ENCODE measurements at regions not wholly inside any gene's neighbourhood (a gene's known extent, or its start where the extent isn't known, plus 50 kb on each side); places are given as distances from the start of the nearest gene placed in this dataset.

- Histone ChIP-seq H3K4me3 (replicated peaks; ENCODE audit: insufficient read depth, low read length) (no peak overlapping the region), H3K27ac (replicated peaks) (no peak overlapping the region), H3K27me3 (ENCODE audit: insufficient read depth, poor library complexity, severe bottlenecking) (no peaks in the 10 kb centered on the region)
- TF ChIP-seq CTCF (IDR thresholded peaks at IDR 0.05; ENCODE audit: insufficient read depth, low read length) (no peak), GABPA (IDR thresholded peaks at IDR 0.05; ENCODE audit: low read depth) (no peak), REST (IDR thresholded peaks at IDR 0.05; ENCODE audit: insufficient replicate concordance, low read depth) (no peak), POLR2AphosphoS5 (IDR thresholded peaks at IDR 0.05; ENCODE audit: low read depth) (no peak), SPI1 (IDR thresholded peaks at IDR 0.05; ENCODE audit: borderline replicate concordance, low read depth) (no peak)
- no peak for DNase-seq (ENCODE audit: low read depth in 1 of 2, low spot score in 1 of 2)
Measured at GRCh38 chr3:88628901-88629300, 478.5 kb upstream of the EPHA3 start.

- Histone ChIP-seq H3K27me3 (ENCODE audit: insufficient read depth, poor library complexity, severe bottlenecking) (no peaks in the 10 kb centered on the region), H3K4me3 (replicated peaks; ENCODE audit: insufficient read depth, low read length) (no peak overlapping the region), H3K27ac (replicated peaks) (no peak overlapping the region)
- DNase-seq (ENCODE audit: low read depth in 1 of 2, low spot score in 1 of 2), result no peak
- TF ChIP-seq POLR2AphosphoS5 (IDR thresholded peaks at IDR 0.05; ENCODE audit: low read depth) (no peak), CTCF (IDR thresholded peaks at IDR 0.05; ENCODE audit: insufficient read depth, low read length) (no peak), REST (IDR thresholded peaks at IDR 0.05; ENCODE audit: insufficient replicate concordance, low read depth) (no peak), SPI1 (IDR thresholded peaks at IDR 0.05; ENCODE audit: borderline replicate concordance, low read depth) (no peak), GABPA (IDR thresholded peaks at IDR 0.05; ENCODE audit: low read depth) (no peak)
Measured at GRCh38 chr3:88632226-88632625, 475.2 kb upstream of the EPHA3 start.

- TF ChIP-seq CTCF (IDR thresholded peaks at IDR 0.05; ENCODE audit: insufficient read depth, low read length), result no peak
- no peak for TF ChIP-seq GABPA (IDR thresholded peaks at IDR 0.05; ENCODE audit: low read depth)
- TF ChIP-seq SPI1 (IDR thresholded peaks at IDR 0.05; ENCODE audit: borderline replicate concordance, low read depth), result no peak
- TF ChIP-seq POLR2AphosphoS5 (IDR thresholded peaks at IDR 0.05; ENCODE audit: low read depth), result no peak
- no peak for TF ChIP-seq REST (IDR thresholded peaks at IDR 0.05; ENCODE audit: insufficient replicate concordance, low read depth)
- H3K27ac ChIP-seq (replicated peaks), result no peak overlapping the region
- no peak for DNase-seq (ENCODE audit: low read depth in 1 of 2, low spot score in 1 of 2)
Measured at GRCh38 chr3:88640581-88640980, 466.8 kb upstream of the EPHA3 start.

More at GRCh38 chr3:88640581-88640980, 466.8 kb upstream of the EPHA3 start:
- H3K27me3 ChIP-seq (ENCODE audit: insufficient read depth, poor library complexity, severe bottlenecking), result no peaks in the 10 kb centered on the region
- no peak overlapping the region for H3K4me3 ChIP-seq (replicated peaks; ENCODE audit: insufficient read depth, low read length)
